Nephron progenitor cell (in vitro differentiated cells): ENCODE measurements at regions not wholly inside any gene's neighbourhood (a gene's known extent, or its start where the extent isn't known, plus 50 kb on each side); places are given as distances from the start of the nearest gene placed in this dataset.

ENCODE experiments used
- DNase-seq: peaks from one replicate; pipeline ENCODE4 v3.0.0; 2021
- H3K27ac Mint-ChIP-seq: 2 replicates; pipeline ENCODE4 v1.8.0; 2021; ENCODE audit warnings: mild to moderate bottlenecking, moderate library complexity, mixed read lengths
- H3K27me3 Mint-ChIP-seq: 2 replicates; pipeline ENCODE4 v1.8.0; 2021; ENCODE audit warnings: mild to moderate bottlenecking, low read depth, mixed read lengths; ENCODE audit not compliant: poor library complexity
- H3K36me3 Mint-ChIP-seq: 2 replicates; pipeline ENCODE4 v1.8.0; 2021; ENCODE audit warnings: low read depth, mixed read lengths
- H3K4me1 Mint-ChIP-seq: 2 replicates; pipeline ENCODE4 v1.8.0; 2021; ENCODE audit warnings: mixed read lengths
- H3K4me3 Mint-ChIP-seq: 2 replicates; pipeline ENCODE4 v1.8.0; 2021; ENCODE audit warnings: mild to moderate bottlenecking, moderate library complexity, mixed read lengths
- H3K9me3 Mint-ChIP-seq: 2 replicates; pipeline ENCODE4 v1.8.0; 2021; ENCODE audit warnings: mild to moderate bottlenecking, moderate library complexity, mixed read lengths
- TF ChIP-seq, protein P1 (sequence below): fragments of 200-600 bp; sonication (generic); IDR thresholded peaks from 2 replicates; pipeline ENCODE4 v1.5.0; 2021; ENCODE audit warnings: antibody characterized with exemption

DNA sequence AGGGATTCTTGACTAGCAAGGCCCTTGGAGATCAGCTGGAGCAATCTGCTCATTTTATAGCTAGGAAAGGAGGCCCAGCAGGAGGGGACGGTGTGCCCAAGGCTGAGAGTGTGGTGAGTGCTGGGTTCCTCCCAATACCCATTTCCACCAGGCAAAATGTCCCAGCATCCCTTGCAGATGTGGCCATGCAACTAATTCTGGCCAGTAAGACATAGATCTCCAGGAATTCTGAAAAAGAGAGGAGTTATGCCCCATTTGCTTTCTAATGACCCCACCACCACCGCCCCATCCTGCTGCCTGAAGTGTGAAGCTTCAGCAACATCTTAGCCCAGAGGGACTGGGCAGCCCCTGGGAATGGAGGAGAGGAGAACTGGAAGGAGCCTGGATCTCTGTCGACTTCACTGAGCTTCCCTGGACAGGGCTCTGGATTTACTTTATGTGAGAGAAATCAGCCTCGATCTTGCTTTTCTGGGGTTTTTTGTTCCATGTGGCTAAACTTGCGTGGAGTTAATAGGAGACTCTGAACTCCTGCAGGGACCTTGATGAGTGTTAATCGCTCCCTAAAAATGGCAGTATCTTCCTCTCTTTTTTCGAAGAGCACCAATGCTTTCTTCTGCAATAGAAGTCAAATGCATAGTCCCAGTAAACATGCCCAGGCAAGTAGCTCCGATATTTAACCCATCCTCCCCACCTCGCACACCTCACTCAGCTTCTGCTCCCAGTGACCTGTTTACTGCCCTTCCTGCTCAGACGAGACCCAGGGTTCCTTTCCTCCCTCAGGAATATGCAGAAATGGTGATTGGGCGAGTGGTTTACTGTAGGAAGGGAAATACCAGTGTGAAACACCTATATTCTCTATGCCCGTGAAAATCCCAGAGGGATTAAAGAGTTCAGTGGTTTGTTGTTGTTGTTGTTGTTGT is 127.5 kb upstream of the GPR26 start:
- H3K27me3 Mint-ChIP-seq, result peaks cover 13% of the 10 kb centered on the region
- TF ChIP-seq, protein P1, sequence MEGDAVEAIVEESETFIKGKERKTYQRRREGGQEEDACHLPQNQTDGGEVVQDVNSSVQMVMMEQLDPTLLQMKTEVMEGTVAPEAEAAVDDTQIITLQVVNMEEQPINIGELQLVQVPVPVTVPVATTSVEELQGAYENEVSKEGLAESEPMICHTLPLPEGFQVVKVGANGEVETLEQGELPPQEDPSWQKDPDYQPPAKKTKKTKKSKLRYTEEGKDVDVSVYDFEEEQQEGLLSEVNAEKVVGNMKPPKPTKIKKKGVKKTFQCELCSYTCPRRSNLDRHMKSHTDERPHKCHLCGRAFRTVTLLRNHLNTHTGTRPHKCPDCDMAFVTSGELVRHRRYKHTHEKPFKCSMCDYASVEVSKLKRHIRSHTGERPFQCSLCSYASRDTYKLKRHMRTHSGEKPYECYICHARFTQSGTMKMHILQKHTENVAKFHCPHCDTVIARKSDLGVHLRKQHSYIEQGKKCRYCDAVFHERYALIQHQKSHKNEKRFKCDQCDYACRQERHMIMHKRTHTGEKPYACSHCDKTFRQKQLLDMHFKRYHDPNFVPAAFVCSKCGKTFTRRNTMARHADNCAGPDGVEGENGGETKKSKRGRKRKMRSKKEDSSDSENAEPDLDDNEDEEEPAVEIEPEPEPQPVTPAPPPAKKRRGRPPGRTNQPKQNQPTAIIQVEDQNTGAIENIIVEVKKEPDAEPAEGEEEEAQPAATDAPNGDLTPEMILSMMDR, result no peak
- H3K27ac Mint-ChIP-seq, result peak overlapping the region; percentile 37
- H3K36me3 Mint-ChIP-seq, result no peaks in the 10 kb centered on the region
- H3K9me3 Mint-ChIP-seq, result peaks cover 6% of the 10 kb centered on the region
- DNase-seq, result no peak
- H3K4me1 Mint-ChIP-seq, result peaks cover 41% of the 10 kb centered on the region
- no peak overlapping the region for H3K4me3 Mint-ChIP-seq

- H3K4me3 Mint-ChIP-seq, result no peak overlapping the region
- peaks cover 20% of the 10 kb centered on the region for H3K9me3 Mint-ChIP-seq
- TF ChIP-seq, protein P1, result no peak
- no peak overlapping the region for H3K27ac Mint-ChIP-seq
- no peak for DNase-seq
- peaks cover 10% of the 10 kb centered on the region for H3K27me3 Mint-ChIP-seq
- H3K4me1 Mint-ChIP-seq, result peaks cover 19% of the 10 kb centered on the region
- H3K36me3 Mint-ChIP-seq, result peaks cover 8% of the 10 kb centered on the region
Observed at GRCh38 chr10:123544986-123545385, 121.2 kb upstream of the GPR26 start.

- peaks cover 8% of the 10 kb centered on the region for H3K36me3 Mint-ChIP-seq
- peaks cover 26% of the 10 kb centered on the region for H3K27me3 Mint-ChIP-seq
- TF ChIP-seq, protein P1, result no peak
Observed at GRCh38 chr10:123548770-123549169, 117.4 kb upstream of the GPR26 start.

DNA sequence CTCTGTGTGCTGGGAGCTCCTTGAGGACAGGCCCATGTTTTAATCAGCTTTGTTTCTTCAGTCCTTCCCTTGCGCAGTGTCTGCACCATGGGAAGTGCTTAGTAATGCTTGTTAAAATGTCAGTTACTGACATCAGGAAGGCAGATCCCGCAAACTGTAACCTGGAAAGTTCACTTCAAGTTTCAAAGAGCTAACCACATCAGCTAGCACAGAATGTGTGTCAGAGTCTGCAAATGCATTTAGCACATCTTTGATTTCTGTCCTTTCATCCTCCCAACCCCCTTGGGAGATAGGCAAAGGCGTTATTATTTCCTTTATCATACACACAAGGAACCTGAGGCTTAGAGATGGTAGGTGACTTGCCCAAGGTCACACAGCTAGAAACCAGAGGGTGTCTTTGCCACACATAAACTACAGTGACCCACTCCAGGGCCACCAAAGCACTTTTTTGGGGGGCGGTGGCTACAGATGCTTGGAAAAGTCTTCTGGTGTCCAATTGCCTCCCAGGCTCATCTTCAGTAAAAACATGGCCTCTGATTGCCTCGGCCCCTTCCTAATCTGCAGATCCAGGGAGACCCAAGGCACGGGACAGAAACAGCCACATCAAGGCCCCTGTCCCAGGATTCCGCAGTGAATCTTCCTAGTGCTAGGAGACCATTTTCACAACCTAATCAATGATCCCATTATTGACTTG is 116.2 kb upstream of the GPR26 start:
- peaks cover 19% of the 10 kb centered on the region for H3K4me1 Mint-ChIP-seq

More at GRCh38 chr10:123548770-123549169, 117.4 kb upstream of the GPR26 start:
- DNase-seq, result no peak
- H3K27ac Mint-ChIP-seq, result no peak overlapping the region
- H3K4me3 Mint-ChIP-seq, result no peak overlapping the region
- H3K4me1 Mint-ChIP-seq, result peaks cover 19% of the 10 kb centered on the region
- peaks cover 13% of the 10 kb centered on the region for H3K9me3 Mint-ChIP-seq

GRCh38 chr10:123550675-123551096 is 115.5 kb upstream of the GPR26 start:
- Mint-ChIP-seq H3K36me3 (peaks cover 2% of the 10 kb centered on the region), H3K27ac (no peak overlapping the region), H3K27me3 (peaks cover 38% of the 10 kb centered on the region), H3K4me1 (peaks cover 20% of the 10 kb centered on the region), H3K4me3 (no peak overlapping the region), H3K9me3 (peaks cover 2% of the 10 kb centered on the region)
- TF ChIP-seq, protein P1, result no peak
- DNase-seq, result no peak

More for the DNA sequence above, 116.2 kb upstream of the GPR26 start:
- no peak for DNase-seq
- Mint-ChIP-seq H3K27ac (no peak overlapping the region), H3K36me3 (peaks cover 6% of the 10 kb centered on the region), H3K27me3 (peaks cover 34% of the 10 kb centered on the region), H3K9me3 (peaks cover 8% of the 10 kb centered on the region), H3K4me3 (no peak overlapping the region)
- TF ChIP-seq, protein P1, result no peak
